ENCODE measurements at regions not wholly inside any gene's neighbourhood (a gene's known extent, or its start where the extent isn't known, plus 50 kb on each side); places are given as distances from the start of the nearest gene placed in this dataset.
"Not testable (repeated sequence)": the region's sequence is repeated elsewhere in the genome, so short reads cannot be mapped to it uniquely, and the experiment has no call there.

GRCh38 chr16:88199296-88200153 lies 183.2 kb upstream of the ZNF469 start:
- H3K9me1 ChIP-seq (ENCODE audit: control insufficient read depth, insufficient read depth, low read length); POLR2A ChIA-PET; FAIRE-seq; H3K27ac ChIP-seq (ENCODE audit: extremely low read depth, low read depth, low read length); H3K9ac ChIP-seq (ENCODE audit: insufficient read depth in 1 of 2, low read depth in 2 of 2, low read length in 2 of 2); ATAC-seq; H3K4me1 ChIP-seq (replicated peaks in 1 of 2; ENCODE audit: control insufficient read depth in 2 of 2, insufficient read depth in 2 of 2, low read length in 2 of 2); DNase-seq (ENCODE audit: extremely low read depth in 1 of 4, low spot score in 3 of 4); intact Hi-C loops (cut with micrococcal nuclease); H2AFZ ChIP-seq (ENCODE audit: low read depth, low read length); H3K79me2 ChIP-seq (ENCODE audit: control insufficient read depth, insufficient read depth, low read length); in situ Hi-C loops (cut with MboI); H3K4me3 ChIP-seq; BruUV-seq (replicated peaks); CTCF ChIA-PET (ENCODE audit: low intra/inter-chr PET ratio); H3K36me3 ChIP-seq (ENCODE audit: control insufficient read depth, insufficient read depth, low read length); H3K9me3 ChIP-seq (replicated peaks; ENCODE audit: control insufficient read depth, insufficient read depth, low read depth, low read length); H3K4me2 ChIP-seq (ENCODE audit: insufficient read depth, low read length); H4K20me1 ChIP-seq (replicated peaks; ENCODE audit: control insufficient read depth, insufficient read depth, low read length): not testable (repeated sequence)
- WGBS (ENCODE audit: insufficient coverage, low coverage, missing lambda C conversion rate): 6% methylated on average over 19 of the region's 25 CpGs
- peaks cover 11 to 82% of the 10 kb centered on the region in 2 experiments; a peak in 3 of 5 replicates for H3K27me3 ChIP-seq (ENCODE audit: control insufficient read depth in 2 of 2, insufficient read depth in 2 of 2, low read length in 2 of 2)

DNA sequence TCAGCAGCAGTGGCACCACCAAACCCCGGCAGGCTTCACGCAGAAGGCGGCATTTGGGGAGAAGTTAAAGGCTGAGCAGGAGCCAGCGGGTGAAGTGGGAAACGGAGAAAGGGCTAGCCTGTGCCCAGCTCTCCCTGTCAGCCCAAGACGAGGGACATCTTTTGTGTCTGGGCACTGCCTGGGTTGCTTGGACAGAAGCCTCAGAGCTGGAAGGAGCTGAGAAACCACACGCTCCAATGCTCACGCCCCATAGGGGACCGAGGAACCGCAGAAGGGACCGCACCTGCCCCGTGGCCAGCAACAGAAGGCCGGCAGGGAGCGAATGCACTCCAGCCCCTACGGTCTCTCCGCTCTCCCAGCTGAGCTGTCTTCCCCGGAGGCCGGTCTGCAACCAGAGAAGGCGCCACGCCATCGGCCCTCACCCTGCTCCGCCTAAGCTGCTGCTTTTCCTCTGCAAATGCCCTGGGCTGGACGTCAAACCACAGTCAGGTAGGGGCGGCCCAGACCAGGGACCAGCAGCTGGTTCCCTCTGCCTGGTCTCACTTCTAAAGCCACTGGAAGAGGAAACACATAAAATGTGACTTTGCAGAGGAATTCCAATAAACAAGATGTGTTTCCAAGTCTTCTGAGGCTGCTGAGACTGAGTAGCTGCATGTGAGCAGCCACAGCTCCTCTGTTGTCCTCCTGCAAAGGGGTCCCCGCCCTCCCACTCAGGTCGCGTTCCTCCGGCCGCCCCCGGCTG lies 182.4 kb upstream of the ZNF469 start:
- CTCF ChIA-PET (ENCODE audit: low intra/inter-chr PET ratio); POLR2A ChIA-PET; in situ Hi-C loops (cut with MboI); H4K20me1 ChIP-seq (replicated peaks; ENCODE audit: control insufficient read depth, insufficient read depth, low read length); DNase-seq (ENCODE audit: extremely low read depth in 1 of 4, low spot score in 3 of 4); H3K4me2 ChIP-seq (ENCODE audit: insufficient read depth, low read length); intact Hi-C loops (cut with micrococcal nuclease); H3K9me3 ChIP-seq (replicated peaks; ENCODE audit: control insufficient read depth, insufficient read depth, low read depth, low read length); H3K4me3 ChIP-seq; H3K9ac ChIP-seq (ENCODE audit: insufficient read depth in 1 of 2, low read depth in 2 of 2, low read length in 2 of 2); FAIRE-seq; BruUV-seq (replicated peaks); H3K9me1 ChIP-seq (ENCODE audit: control insufficient read depth, insufficient read depth, low read length); H3K4me1 ChIP-seq (replicated peaks in 1 of 2; ENCODE audit: control insufficient read depth in 2 of 2, insufficient read depth in 2 of 2, low read length in 2 of 2); H3K79me2 ChIP-seq (ENCODE audit: control insufficient read depth, insufficient read depth, low read length); H3K36me3 ChIP-seq (ENCODE audit: control insufficient read depth, insufficient read depth, low read length); H3K27ac ChIP-seq (ENCODE audit: extremely low read depth, low read depth, low read length); H2AFZ ChIP-seq (ENCODE audit: low read depth, low read length): not testable (repeated sequence)
- 6% methylated on average over 28 of the region's 30 CpGs for WGBS (ENCODE audit: insufficient coverage, low coverage, missing lambda C conversion rate)
- peak; percentile 61 for ATAC-seq
- H3K27me3 ChIP-seq (ENCODE audit: control insufficient read depth in 2 of 2, insufficient read depth in 2 of 2, low read length in 2 of 2): peaks cover 5 to 82% of the 10 kb centered on the region in 2 experiments; a peak in 3 of 5 replicates
- peak; percentile 13 for TF ChIP-seq HMGN3 (IDR thresholded peaks at IDR 0.05; ENCODE audit: borderline replicate concordance, extremely low read depth, insufficient read length, low read depth, low read length)

Data from K562 (cell line).